IPS-NIHi7 (cell line): ENCODE measurements at regions not wholly inside any gene's neighbourhood (a gene's known extent, or its start where the extent isn't known, plus 50 kb on each side); places are given as distances from the start of the nearest gene placed in this dataset.
"Not testable (repeated sequence)": the region's sequence is repeated elsewhere in the genome, so short reads cannot be mapped to it uniquely, and the experiment has no call there.

ENCODE experiments used
- DNase-seq: peaks from one replicate; pipeline ENCODE4 v3.0.0; 2012; ENCODE audit warnings: mixed read lengths; ENCODE audit errors: extremely low spot score

GRCh38 chr16:60013076-60013475, 1279.0 kb upstream of the GOT2 start:
- DNase-seq, result no peak

DNA sequence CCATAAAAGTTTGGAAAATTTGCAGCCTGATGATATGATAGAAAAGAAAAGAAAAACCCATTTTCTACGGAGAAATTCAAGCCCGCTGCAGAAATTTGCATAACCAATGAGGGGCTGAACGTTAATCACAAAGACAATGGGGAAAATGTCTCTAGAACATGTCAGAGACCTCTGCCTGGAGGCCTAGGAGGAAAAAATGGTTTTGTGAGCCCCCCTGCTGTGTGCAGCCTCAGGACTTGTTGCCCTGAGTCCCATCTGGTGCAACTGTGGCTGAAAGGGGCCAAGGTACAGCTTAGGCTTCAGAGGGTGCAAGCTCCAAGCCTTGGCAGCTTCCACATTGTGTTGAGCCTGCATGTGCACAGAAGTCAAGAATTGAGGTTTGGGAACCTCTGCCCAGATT, 1267.4 kb upstream of the GOT2 start:
- DNase-seq, result no peak

GRCh38 chr16:59997706-59998105, 1263.6 kb upstream of the GOT2 start:
- no peak for DNase-seq

GRCh38 chr16:59993101-59993500, 1259.0 kb upstream of the GOT2 start:
- no peak for DNase-seq

GRCh38 chr16:59991171-59991570, 1257.1 kb upstream of the GOT2 start:
- no peak for DNase-seq

DNA sequence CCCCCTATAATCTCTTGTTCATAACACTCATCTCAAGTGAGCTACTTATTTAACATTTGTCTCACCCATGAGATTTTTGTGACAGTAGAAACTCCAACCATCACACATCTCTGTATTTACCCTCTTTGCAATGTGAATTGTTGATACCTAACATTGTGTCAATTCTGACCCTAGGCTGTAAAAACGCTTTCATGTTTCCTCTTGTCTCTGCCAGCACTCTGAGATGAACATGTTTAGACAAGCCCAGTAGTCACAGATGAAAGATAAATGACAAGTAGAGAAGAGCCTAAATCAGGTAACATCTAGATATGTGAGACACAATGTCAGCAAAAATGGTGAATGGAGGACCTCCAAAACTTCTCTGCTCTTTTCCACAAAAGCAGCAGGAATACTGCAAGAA, 1254.5 kb upstream of the GOT2 start:
- DNase-seq, result no peak

- DNase-seq, result no peak
Observed at GRCh38 chr16:59975953-59976352, 1241.8 kb upstream of the GOT2 start.

DNA sequence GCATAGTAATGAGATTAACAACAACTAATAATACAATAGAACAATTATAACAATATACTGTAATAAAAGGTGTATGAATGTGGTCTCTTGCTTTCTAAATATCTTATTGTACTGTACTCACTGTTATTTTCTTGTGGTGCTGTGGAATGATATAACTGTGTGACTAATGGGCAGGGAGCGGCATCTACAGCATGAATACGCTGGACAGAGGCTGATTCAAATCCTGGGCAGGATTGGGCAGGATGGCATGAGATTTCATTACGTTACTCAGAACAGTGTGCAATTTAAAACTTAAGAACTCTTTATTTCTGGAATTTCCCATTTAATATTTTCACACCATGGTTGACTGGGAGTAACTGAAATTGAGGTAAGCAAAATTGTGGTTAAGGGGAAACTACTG, 1239.8 kb upstream of the GOT2 start:
- DNase-seq, result no peak

GRCh38 chr16:59971264-59971663, 1237.1 kb upstream of the GOT2 start:
- DNase-seq, result no peak

GRCh38 chr16:59964232-59964924, 1230.3 kb upstream of the GOT2 start:
- no peak for DNase-seq

- no peak for DNase-seq
Observed at GRCh38 chr16:59959311-59959710, 1225.2 kb upstream of the GOT2 start.

DNA sequence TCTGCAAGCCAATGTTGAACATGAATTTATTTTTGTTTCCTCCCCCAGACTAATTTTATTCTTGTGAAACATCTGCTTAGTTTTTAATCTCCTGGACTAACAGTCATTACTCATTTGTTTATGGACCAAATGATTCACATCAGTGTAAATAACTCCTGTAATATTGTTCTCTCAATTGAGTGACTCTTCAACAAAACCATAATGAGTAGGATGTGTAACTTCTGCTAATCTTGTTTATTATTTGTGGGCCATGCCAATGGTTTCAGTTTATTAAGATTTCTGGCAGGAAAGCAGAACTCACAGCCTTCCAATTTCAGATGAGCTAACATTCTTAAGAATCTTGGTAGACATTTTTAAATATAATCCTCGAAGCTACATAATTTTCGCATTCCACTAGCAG, 1216.3 kb upstream of the GOT2 start:
- no peak for DNase-seq

GRCh38 chr16:59944041-59944440, 1209.9 kb upstream of the GOT2 start:
- not testable (repeated sequence) for DNase-seq

- DNase-seq, result no peak
Observed at GRCh38 chr16:59941594-59941993, 1207.5 kb upstream of the GOT2 start.

DNA sequence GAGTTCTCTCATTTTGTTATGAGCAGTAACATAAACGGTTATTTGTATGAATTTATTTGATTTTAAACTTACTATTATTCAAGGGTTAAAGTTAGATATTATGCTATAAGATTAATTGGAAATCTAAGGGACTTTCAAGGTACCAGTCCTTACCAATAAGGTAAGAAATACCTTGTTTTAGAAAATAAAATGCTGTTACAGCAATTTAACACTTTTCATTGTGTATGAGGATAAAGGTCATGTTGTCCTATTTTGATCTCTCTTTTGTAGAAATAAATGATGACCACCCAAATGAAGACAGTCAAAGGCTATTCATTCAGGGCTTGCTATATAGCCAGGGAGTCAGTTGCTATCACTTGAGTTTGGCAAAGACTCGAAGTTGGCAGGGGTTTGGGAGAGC, 1185.9 kb upstream of the GOT2 start:
- no peak for DNase-seq

DNA sequence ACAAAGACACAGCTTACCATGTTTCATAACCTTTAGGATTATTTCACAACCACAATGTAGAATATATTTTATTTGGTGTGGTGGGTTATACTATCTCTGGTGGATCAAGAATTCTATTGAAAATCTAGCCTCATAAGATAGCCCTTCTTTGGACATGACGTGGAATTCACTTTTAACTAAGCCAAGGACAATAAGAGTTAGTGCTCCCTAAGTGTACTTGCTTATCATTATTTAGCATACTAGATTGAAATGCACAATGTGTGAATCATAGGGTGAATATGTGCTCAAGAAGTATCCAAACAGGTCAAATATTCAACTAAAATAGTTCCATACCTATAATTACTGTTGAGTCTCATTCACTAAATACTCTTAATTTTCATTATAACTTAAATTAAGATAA, 1179.5 kb upstream of the GOT2 start:
- no peak for DNase-seq

- DNase-seq, result no peak
Observed at GRCh38 chr16:59909262-59909661, 1175.1 kb upstream of the GOT2 start.

- no peak for DNase-seq
Observed at GRCh38 chr16:59907611-59908010, 1173.5 kb upstream of the GOT2 start.

DNA sequence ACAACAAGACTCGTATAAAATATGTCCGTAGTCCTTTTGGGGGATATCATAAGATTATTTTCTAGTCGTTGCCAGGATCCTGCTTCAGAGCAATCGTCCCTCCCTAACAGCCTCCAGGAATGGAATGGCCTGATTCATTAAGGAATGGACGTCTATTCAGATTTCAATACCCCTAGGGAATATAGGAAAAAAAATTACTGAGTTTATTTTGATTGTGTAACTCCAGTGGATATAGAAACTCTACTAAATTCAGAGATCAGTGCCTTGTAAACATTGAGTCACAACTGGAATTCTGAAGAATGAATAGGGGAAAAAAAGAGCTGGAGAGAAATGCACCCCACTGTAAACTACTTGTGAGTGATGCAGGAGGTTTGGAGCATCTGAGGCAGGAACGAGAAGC, 1171.5 kb upstream of the GOT2 start:
- DNase-seq, result no peak

DNA sequence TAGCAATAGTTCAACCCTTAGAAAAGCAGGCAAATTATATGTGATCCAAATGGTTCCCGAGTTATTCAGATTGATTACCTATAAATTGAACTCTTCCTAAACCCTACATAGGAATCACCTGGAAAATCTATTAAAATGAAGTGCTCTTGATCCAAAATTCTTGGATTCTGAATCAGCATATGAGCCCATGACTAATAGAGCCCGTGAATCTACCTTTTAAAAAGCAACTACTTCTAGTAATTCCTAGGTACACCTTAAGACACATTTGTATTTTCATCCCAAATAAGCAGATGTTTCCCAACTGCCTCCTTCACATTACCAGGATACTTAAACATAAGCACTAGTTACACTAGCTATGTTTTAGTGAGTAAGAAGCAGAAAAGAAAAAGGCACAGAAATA, 1171.0 kb upstream of the GOT2 start:
- DNase-seq, result no peak

GRCh38 chr16:59899940-59900339, 1165.8 kb upstream of the GOT2 start:
- no peak for DNase-seq

- no peak for DNase-seq
Observed at GRCh38 chr16:59892376-59892775, 1158.3 kb upstream of the GOT2 start.

GRCh38 chr16:59887856-59888255, 1153.7 kb upstream of the GOT2 start:
- no peak for DNase-seq

GRCh38 chr16:59886021-59886420, 1151.9 kb upstream of the GOT2 start:
- no peak for DNase-seq
